GF-D8 (cell line): ENCODE measurements at regions not wholly inside any gene's neighbourhood (a gene's known extent, or its start where the extent isn't known, plus 50 kb on each side); places are given as distances from the start of the nearest gene placed in this dataset.
"Not testable (repeated sequence)": the region's sequence is repeated elsewhere in the genome, so short reads cannot be mapped to it uniquely, and the experiment has no call there.

Source experiments
- DNase-seq: peaks from one replicate; lab custom pipeline; 2025; lab: John Stamatoyannopoulos, UW

DNA sequence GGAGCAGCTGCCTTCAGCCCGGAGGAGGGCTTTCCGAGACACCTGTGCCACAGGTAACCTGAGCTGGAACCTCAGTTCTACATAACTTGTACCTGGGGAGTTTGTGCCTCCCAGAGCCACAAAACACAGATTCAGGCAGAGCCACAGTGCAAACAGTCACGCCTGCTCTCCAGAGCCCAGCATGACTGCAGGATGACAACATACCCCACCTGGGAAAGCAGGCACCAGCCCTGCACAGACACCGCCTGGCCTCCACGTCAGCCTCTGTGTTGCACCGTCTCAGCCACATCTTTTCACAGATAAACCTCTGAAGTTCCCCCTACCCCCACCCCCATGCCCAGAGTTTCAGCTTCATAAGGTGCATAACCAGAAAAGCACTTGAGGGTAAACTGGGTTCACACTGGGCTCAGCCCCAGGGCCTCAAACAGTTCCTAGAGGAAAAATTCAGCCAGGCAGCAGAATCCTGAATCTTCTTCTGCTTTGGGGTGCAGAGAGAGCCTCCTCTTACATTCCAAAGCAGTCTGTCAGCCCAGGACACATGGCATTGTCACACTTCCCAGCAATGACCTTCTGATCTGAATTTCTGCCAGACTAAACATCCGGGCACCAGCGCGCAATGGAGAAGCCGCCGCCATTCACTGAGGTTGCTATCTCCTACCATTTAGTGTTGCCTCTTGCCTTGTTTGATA is 229.5 kb downstream of the TOMM20 start:
- DNase-seq, result no peak

- no peak for DNase-seq
Observed at GRCh38 chr1:234898455-234899033, 230.1 kb downstream of the TOMM20 start.

DNA sequence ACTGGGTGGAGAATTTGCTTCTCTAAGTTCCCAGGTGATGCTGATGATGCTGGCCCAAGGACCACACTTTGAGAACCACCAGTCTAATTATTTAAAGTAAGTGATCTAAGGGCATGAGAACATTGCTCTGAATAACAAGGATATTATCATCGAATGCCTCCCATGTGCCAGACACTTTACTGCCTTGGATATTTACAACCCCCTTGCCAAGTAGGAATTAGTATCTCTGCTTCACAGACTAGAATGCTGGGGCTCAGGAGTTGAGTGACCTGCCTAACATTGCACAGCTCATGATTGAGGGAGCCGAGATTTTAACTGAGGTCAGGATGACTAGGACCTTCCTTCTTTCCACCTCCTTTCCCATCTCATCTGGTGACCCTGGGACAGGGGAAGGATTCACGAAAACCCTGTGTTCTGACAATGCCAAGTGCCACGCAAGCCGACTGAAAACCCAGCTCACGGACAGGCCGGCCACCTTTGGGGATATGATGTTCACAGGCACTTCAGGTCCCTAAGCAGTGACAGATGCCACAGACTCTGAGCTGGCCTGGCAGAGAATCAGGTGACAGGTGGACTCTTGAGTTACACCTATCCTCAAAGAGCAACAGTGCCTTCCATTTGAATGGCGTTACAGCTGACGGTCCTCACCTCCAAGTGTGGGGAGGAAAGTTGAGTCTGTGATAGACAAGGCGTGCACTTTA is 230.7 kb downstream of the TOMM20 start:
- DNase-seq, result no peak

DNA sequence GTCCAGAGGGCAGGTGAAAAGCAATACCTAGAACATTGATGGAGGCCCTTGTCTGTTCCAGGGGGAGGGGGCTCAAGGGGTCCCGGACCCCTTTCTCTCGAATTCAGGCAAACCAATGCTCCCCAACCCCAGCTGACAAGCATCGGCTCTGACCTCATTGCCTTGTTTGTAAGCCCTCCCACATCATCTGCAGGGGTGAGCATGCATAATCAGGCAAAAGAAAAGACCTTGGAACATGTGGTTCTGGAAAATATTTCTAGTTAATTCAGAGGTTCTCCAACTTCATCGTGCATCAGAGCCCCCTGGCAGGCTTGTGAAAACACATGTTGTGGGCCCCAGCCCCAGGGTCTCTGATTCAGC is 231.3 kb downstream of the TOMM20 start:
- DNase-seq, result no peak

DNA sequence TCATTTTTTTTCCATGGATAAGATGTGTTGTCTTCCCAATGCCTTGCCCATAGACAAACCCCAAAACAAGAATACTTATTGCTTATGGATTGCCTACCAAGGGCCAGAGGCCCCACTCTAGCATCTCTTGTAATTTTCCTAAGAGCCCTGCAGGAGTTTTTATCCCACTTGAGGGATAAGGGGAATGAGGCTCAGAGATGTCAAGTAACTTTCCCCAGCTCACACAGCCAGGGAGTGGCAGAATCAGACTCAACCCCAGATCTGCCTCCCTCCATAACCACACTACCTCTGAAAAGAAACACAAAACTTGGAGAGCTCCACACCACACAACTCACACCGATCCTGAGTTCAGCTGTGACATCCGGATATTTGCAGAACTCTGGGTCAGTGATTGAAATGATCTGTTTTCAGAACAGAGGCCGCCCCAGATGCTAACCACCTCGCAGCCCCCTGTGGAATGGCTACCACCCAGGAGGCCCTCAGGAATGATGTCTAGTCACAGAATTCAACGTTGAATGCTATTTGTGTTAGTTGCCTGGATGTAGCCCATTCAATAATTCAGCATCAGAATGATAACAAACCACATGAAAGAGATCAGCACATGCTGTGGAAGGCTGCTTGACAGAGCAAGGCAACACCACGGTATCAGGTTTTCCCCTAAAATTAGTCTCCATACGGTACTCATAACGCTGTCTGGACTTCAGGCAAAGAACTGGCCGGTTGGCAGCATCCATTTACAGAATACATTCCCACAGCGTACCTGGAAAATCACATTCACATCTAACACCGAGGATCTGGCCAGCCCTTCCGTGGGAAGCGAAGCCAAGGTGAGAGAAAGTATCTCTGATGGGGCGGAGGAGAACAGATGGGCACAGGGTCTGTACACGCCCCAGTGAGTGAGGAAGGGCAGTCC is 231.9 kb downstream of the TOMM20 start:
- no peak for DNase-seq

DNA sequence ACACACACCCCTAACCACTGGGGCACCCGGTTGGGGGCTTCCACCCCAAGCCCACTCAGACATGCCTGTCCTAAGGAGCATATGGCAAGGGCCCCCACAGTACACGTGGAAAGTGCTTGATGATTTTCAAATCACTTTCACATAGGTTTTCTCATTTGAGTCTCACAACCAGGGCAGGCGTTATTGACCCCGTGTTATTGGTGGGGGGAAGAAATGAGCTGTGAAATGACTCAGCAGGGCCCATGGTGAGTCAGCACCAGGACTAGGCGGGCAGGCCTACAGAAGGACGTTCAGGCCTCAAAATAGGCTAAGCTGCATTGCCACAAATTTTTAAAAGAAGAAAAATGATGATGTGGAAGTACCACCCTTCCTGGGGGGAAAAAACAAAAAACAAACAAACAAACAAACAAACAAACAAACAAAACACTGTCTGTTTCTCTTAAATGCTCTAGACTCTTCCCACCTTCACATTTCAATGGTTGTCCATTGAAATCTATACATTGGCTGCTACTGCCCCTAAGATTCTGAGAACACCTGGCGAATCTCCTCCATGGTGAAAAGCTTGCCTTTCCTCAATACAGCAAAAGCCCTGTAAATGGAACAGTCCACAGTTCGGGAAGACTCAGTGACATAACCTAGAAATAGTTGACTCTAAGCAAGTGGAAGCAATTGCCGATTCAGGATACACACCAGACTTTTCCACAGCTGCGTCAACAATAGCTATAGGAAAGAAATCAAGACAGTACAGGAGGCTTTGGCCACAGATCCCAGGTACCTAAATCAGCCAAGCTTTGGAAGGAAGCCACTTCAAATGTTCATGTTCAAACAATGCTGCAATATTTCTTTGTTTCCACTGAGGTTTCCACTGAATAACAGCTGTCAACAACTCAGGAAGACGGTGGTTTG is 234.7 kb downstream of the TOMM20 start:
- no peak for DNase-seq

DNA sequence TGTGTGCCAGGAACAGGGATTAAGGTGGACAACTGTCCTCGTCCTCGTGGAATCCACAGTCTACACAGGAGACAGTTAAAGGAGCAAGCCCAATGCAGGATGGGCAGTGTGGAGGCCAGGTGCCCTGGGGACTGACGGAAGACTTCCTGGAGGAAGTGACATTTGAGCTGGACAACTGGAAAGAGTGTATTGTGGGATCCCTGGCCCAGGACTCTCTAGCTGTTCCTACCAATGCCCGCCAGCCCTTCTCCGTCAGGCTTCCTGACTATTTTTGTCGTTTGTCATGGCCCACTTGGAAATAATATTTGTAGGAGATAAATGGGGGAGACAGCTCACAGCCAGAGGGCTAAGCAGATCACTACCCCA is 235.3 kb downstream of the TOMM20 start:
- DNase-seq, result no peak

- no peak for DNase-seq
Observed at GRCh38 chr1:234892642-234893041, 236.0 kb downstream of the TOMM20 start.

- DNase-seq, result no peak
Observed at GRCh38 chr1:234891427-234891826, 237.2 kb downstream of the TOMM20 start.

GRCh38 chr1:234889643-234890042 is 239.0 kb downstream of the TOMM20 start:
- no peak for DNase-seq

DNA sequence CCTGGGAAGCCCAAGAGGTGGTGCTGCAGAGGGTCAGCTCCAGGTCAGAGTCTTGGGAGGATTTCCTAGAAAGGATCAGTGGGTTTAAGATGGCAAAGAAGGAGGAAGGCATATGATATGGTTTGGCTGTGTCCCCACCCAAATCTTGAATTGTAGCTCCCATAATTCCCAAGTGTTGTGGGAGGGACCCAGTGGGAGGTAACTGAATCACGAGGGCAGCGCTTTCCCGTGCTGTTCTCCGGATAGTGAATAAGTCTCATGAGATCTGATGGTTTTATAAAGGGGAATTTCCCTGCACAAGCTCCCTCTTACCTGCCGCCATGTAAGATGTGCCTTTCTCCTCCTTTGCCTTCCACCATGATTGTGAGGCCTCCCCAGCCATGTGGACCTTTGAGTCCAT is 240.4 kb downstream of the TOMM20 start:
- not testable (repeated sequence) for DNase-seq

GRCh38 chr1:234887016-234887900 is 241.4 kb downstream of the TOMM20 start:
- DNase-seq, result no peak

DNA sequence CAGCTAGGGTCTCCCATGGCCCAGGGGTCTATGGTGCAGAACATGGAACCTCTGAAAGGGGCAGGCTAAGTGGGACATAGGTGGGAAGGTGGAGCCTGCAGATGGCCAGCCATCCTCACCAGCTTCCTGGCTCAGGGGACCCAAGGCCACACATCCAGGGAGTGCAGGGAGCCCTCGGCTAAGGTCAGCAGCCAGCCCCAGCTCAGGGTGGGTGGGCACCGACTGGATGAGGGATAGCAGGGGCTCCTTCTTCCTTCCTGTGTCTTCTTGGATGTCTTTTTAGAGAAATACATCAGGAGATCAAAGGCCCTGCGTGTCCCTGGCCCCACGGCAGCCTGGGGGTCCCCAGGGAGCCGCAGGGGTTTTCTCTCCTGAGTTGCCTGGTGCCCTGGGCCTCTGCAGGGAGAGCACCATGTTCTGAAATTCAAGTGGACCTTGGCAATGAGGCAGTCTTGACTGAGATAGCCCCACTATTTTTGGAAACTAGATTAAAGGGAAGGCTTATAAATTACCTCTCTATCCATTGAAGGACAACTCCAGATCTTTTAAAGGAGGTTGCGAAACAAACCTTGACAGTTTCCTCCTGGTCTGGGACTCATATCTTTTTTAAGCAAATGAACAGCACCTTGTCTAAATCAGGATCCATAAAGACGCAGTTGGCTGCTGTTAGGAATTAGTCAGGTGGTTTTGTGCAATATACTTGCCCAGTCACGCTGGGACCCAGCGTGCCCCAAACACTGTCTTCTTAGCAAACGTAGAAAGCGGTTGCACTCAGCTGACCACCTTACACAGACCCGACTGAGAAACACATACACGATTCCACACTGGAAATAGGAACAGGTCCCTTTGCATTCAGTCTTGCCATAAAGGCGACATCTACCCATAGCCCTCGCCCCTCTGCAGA is 242.3 kb downstream of the TOMM20 start:
- DNase-seq, result no peak

DNA sequence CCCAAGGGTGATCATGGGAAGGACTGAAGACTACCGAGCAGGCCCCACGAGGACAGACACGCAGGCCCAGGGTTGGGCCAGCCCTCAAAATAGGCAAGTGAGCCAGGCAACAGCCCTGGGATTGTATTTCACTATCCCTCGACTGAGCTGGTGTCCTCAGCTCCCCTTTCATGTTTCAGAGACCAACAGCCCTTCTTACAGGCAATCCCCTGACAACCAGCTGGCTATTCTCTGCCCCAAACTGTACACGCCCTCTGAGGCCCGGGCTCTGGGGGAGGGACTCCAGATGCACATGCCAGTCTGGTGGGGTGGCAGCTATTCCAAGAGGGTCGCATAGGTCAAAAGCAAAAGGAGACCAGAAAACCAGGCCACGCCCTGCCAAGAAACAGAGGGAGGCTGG is 243.0 kb downstream of the TOMM20 start:
- no peak for DNase-seq

- no peak for DNase-seq
Observed at GRCh38 chr1:234884701-234885100, 243.9 kb downstream of the TOMM20 start.

- DNase-seq, result no peak
Observed at GRCh38 chr1:234884006-234884405, 244.6 kb downstream of the TOMM20 start.

DNA sequence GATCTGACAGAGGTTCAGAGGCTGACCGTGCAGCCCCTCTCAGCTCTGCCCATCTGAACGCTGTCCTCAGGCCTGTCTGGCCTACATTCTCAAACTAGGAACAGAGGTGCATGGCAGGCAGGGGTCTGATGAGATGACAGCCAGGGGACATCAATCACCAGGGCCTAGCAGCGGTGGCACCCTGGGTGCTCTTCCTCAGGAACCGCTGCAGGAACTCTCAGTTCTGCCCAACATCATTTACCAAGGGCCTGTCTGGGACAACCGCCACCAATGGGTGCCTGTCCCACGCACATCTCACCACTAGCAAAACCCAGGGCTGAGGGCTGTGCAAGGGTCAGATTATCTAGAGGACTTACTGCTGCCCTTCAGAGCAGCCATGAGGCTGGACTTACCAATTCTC is 245.7 kb downstream of the TOMM20 start:
- DNase-seq, result no peak

- no peak for DNase-seq
Observed at GRCh38 chr1:234881893-234882771, 246.5 kb downstream of the TOMM20 start.
